Astrocyte (in vitro differentiated cells and primary cell): ENCODE measurements at regions not wholly inside any gene's neighbourhood (a gene's known extent, or its start where the extent isn't known, plus 50 kb on each side); places are given as distances from the start of the nearest gene placed in this dataset.

ENCODE experiments used
- DNase-seq: peaks from one replicate; pipeline ENCODE4 v3.0.0-alpha.2; 2010; ENCODE audit warnings: low read depth
- FAIRE-seq: peaks from 2 replicates; lab custom pipeline; 2011; peaks lifted over from hg19 to GRCh38; lab: Jason Lieb, UNC
- H2AFZ ChIP-seq: 2 replicates; pipeline ENCODE4 v1.6.0; 2012; ENCODE audit warnings: low read depth, low read length, inconsistent platforms
- H3K27ac ChIP-seq: 2 replicates; pipeline ENCODE4 v1.5.1; 2011; ENCODE audit warnings: low read depth, low read length, inconsistent platforms
- H3K27me3 ChIP-seq: 2 replicates; pipeline ENCODE4 v1.6.0; 2011; ENCODE audit warnings: low read length, inconsistent platforms; ENCODE audit not compliant: insufficient read depth
- H3K36me3 ChIP-seq: 2 replicates; pipeline ENCODE4 v1.5.1; 2011; ENCODE audit warnings: low read length, inconsistent platforms; ENCODE audit not compliant: insufficient read depth
- H3K4me1 ChIP-seq: 2 replicates; pipeline ENCODE4 v1.5.1; 2011; ENCODE audit warnings: low read length, inconsistent platforms; ENCODE audit not compliant: insufficient read depth
- H3K4me2 ChIP-seq: 2 replicates; pipeline ENCODE4 v1.6.0; 2012; ENCODE audit warnings: low read length, inconsistent platforms
- H3K4me3 ChIP-seq: 2 replicates; pipeline ENCODE4 v1.5.1; 2011; ENCODE audit warnings: low read depth, mild to moderate bottlenecking, low read length, inconsistent platforms; ENCODE audit not compliant: insufficient read depth
- H3K79me2 ChIP-seq: 2 replicates; pipeline ENCODE4 v1.6.0; 2012; ENCODE audit warnings: mild to moderate bottlenecking, low read length, inconsistent platforms; ENCODE audit not compliant: insufficient read depth
- H3K9ac ChIP-seq: 2 replicates; pipeline ENCODE4 v1.6.0; 2012; ENCODE audit warnings: mild to moderate bottlenecking, low read length, inconsistent platforms
- H3K9me3 ChIP-seq: 2 replicates; pipeline ENCODE4 v1.5.1; 2012; ENCODE audit warnings: low read depth, mild to moderate bottlenecking, low read length, inconsistent platforms; ENCODE audit not compliant: insufficient read depth
- H4K20me1 ChIP-seq: 2 replicates; pipeline ENCODE4 v1.6.0; 2012; ENCODE audit warnings: low read length, inconsistent platforms; ENCODE audit not compliant: insufficient read depth
- H3K27ac Mint-ChIP-seq: one replicate; pipeline ENCODE4 v1.8.0; 2021; ENCODE audit warnings: mild to moderate bottlenecking, mixed read lengths; ENCODE audit not compliant: unreplicated experiment
- H3K27me3 Mint-ChIP-seq: one replicate; pipeline ENCODE4 v1.8.0; 2021; ENCODE audit warnings: low read depth, mixed read lengths; ENCODE audit not compliant: unreplicated experiment
- H3K36me3 Mint-ChIP-seq: one replicate; pipeline ENCODE4 v1.8.0; 2021; ENCODE audit warnings: low read depth, mixed read lengths; ENCODE audit not compliant: unreplicated experiment
- H3K4me1 Mint-ChIP-seq: one replicate; pipeline ENCODE4 v1.8.0; 2021; ENCODE audit warnings: low read depth, mixed read lengths; ENCODE audit not compliant: unreplicated experiment
- H3K4me3 Mint-ChIP-seq: one replicate; pipeline ENCODE4 v1.8.0; 2021; ENCODE audit warnings: mild to moderate bottlenecking, moderate library complexity, mixed read lengths; ENCODE audit not compliant: unreplicated experiment
- H3K9me3 Mint-ChIP-seq: one replicate; pipeline ENCODE4 v1.8.0; 2021; ENCODE audit warnings: mild to moderate bottlenecking, mixed read lengths; ENCODE audit not compliant: unreplicated experiment
- CTCF ChIP-seq: IDR thresholded peaks from 2 replicates; pipeline ENCODE4 v1.5.1; 2011; ENCODE audit warnings: low read depth, mild to moderate bottlenecking, inconsistent platforms, low read length, moderate library complexity; ENCODE audit not compliant: insufficient read depth
- EZH2 ChIP-seq: IDR thresholded peaks from 2 replicates; pipeline ENCODE4 v1.6.1; 2012; ENCODE audit warnings: mild to moderate bottlenecking, low read length, inconsistent platforms; ENCODE audit not compliant: insufficient read depth

- FAIRE-seq, result peak; percentile 37
- Histone ChIP-seq H4K20me1 (no peaks in the 10 kb centered on the region), H3K36me3 (no peaks in the 10 kb centered on the region), H3K9ac (no peak overlapping the region), H3K4me2 (no peak overlapping the region), H2AFZ (no peak overlapping the region), H3K4me3 (no peak overlapping the region), H3K27me3 (no peaks in the 10 kb centered on the region), H3K79me2 (no peaks in the 10 kb centered on the region), H3K9me3 (no peaks in the 10 kb centered on the region), H3K27ac (no peak overlapping the region), H3K4me1 (no peaks in the 10 kb centered on the region)
- no peaks in the 10 kb centered on the region for H3K9me3 Mint-ChIP-seq
- no peaks in the 10 kb centered on the region for H3K36me3 Mint-ChIP-seq
- peaks cover 14% of the 10 kb centered on the region for H3K4me1 Mint-ChIP-seq
- H3K27ac Mint-ChIP-seq, result no peak overlapping the region
- H3K4me3 Mint-ChIP-seq, result no peak overlapping the region
- H3K27me3 Mint-ChIP-seq, result no peaks in the 10 kb centered on the region
- no peak for DNase-seq
- no peak for TF ChIP-seq EZH2
- no peak for TF ChIP-seq CTCF
Observed at GRCh38 chr4:112053825-112054350, 91.4 kb upstream of the FAM241A start.

GRCh38 chr4:112055100-112055499 lies 90.2 kb upstream of the FAM241A start:
- H3K36me3 ChIP-seq, result no peaks in the 10 kb centered on the region
- no peaks in the 10 kb centered on the region for H3K27me3 ChIP-seq
- H3K36me3 Mint-ChIP-seq, result no peaks in the 10 kb centered on the region
- H3K27ac Mint-ChIP-seq, result no peak overlapping the region
- H3K27me3 Mint-ChIP-seq, result no peaks in the 10 kb centered on the region
- H3K9me3 Mint-ChIP-seq, result no peaks in the 10 kb centered on the region
- H3K4me1 ChIP-seq, result no peaks in the 10 kb centered on the region
- H3K27ac ChIP-seq, result no peak overlapping the region
- DNase-seq, result no peak
- H3K4me2 ChIP-seq, result no peak overlapping the region
- peaks cover 15% of the 10 kb centered on the region for H3K4me1 Mint-ChIP-seq
- H3K9ac ChIP-seq, result no peak overlapping the region
- H3K79me2 ChIP-seq, result no peaks in the 10 kb centered on the region
- H2AFZ ChIP-seq, result no peak overlapping the region
- TF ChIP-seq EZH2, result no peak
- TF ChIP-seq CTCF, result no peak
- H3K9me3 ChIP-seq, result no peaks in the 10 kb centered on the region
- no peak overlapping the region for H3K4me3 ChIP-seq
- no peak overlapping the region for H3K4me3 Mint-ChIP-seq
- no peaks in the 10 kb centered on the region for H4K20me1 ChIP-seq
- no peak for FAIRE-seq

GRCh38 chr4:112057470-112057869 lies 87.8 kb upstream of the FAM241A start:
- H3K9me3 Mint-ChIP-seq, result no peaks in the 10 kb centered on the region
- Histone ChIP-seq H3K4me2 (no peak overlapping the region), H3K27ac (no peak overlapping the region), H3K4me3 (no peak overlapping the region), H3K4me1 (no peaks in the 10 kb centered on the region), H4K20me1 (no peaks in the 10 kb centered on the region), H3K9me3 (no peaks in the 10 kb centered on the region), H3K27me3 (no peaks in the 10 kb centered on the region), H2AFZ (no peak overlapping the region), H3K79me2 (no peaks in the 10 kb centered on the region), H3K9ac (no peak overlapping the region), H3K36me3 (no peaks in the 10 kb centered on the region)
- no peaks in the 10 kb centered on the region for H3K27me3 Mint-ChIP-seq
- no peak for FAIRE-seq
- peaks cover 15% of the 10 kb centered on the region for H3K4me1 Mint-ChIP-seq
- H3K27ac Mint-ChIP-seq, result no peak overlapping the region
- no peaks in the 10 kb centered on the region for H3K36me3 Mint-ChIP-seq
- DNase-seq, result no peak
- no peak overlapping the region for H3K4me3 Mint-ChIP-seq
- TF ChIP-seq CTCF, result no peak
- TF ChIP-seq EZH2, result no peak
